Panc1 (cell line): ENCODE measurements at regions not wholly inside any gene's neighbourhood (a gene's known extent, or its start where the extent isn't known, plus 50 kb on each side); places are given as distances from the start of the nearest gene placed in this dataset.

Experiments
- ATAC-seq: fragments of 200-7000 bp; cut with Tn5 transposase; 2 replicates; pipeline ENCODE4 v1.9.1; 2020; ENCODE audit warnings: mild to moderate bottlenecking, moderate library complexity
- BruUV-seq: library from RNA; stranded (reverse); fragments of 400-500 nt; replicated peaks from 2 replicates; lab custom pipeline; 2021; lab: Mats Ljungman, UMichigan
- CTCF ChIA-PET: fragments of 300-600 bp; sonication (Branson Sonifier 250); formaldehyde crosslinking; loops from one replicate; lab custom pipeline; 2022; ENCODE audit warnings: antibody characterized with exemption; lab: Charles Lee
- POLR2A ChIA-PET: fragments of 300-600 bp; sonication (Branson Sonifier 250); formaldehyde crosslinking; loops from one replicate; lab custom pipeline; 2022; ENCODE audit warnings: antibody characterized with exemption; lab: Charles Lee
- DNase-seq: peaks from one replicate; pipeline ENCODE4 v3.0.0-alpha.2; 2010; ENCODE audit warnings: low read depth, low spot score
- H3K27ac ChIP-seq: 2 replicates; pipeline ENCODE4 v1.5.1; 2011; ENCODE audit warnings: mild to moderate bottlenecking, low read length, inconsistent platforms
- H3K27me3 ChIP-seq: fragments of 200-500 bp; sonication (Bioruptor generic); 2 replicates; pipeline ENCODE4 v1.6.0; 2014; ENCODE audit warnings: low read length, inconsistent platforms; ENCODE audit not compliant: control insufficient read depth, insufficient read depth
- H3K36me3 ChIP-seq: fragments of 200-500 bp; sonication (Bioruptor generic); 2 replicates; pipeline ENCODE4 v1.5.1; 2014; ENCODE audit warnings: inconsistent platforms, mild to moderate bottlenecking, low read length, moderate library complexity; ENCODE audit not compliant: control insufficient read depth, insufficient read depth
- H3K4me1 ChIP-seq: 2 replicates; pipeline ENCODE4 v1.5.1; 2011; ENCODE audit warnings: inconsistent platforms, mild to moderate bottlenecking, low read length, moderate library complexity; ENCODE audit not compliant: control insufficient read depth, insufficient read depth
- H3K4me3 ChIP-seq, 2 experiments: 2 replicates each; pipeline ENCODE4 v1.5.1; 2011 to 2012; ENCODE audit warnings: low read depth in 2 of 2, low read length in 2 of 2, mild to moderate bottlenecking in 2 of 2, inconsistent platforms in 1 of 2, moderate library complexity in 1 of 2
- H3K9me3 ChIP-seq: fragments of 200-500 bp; sonication (Bioruptor generic); 2 replicates; pipeline ENCODE4 v1.5.1; 2014; ENCODE audit warnings: low read depth, mild to moderate bottlenecking, inconsistent platforms, low read length, moderate library complexity; ENCODE audit not compliant: control insufficient read depth, insufficient read depth
- CTCF ChIP-seq: fragments of 450-650 bp; IDR thresholded peaks from 2 replicates; pipeline ENCODE4 v1.5.1; 2017; ENCODE audit warnings: mild to moderate bottlenecking
- POLR2AphosphoS5 ChIP-seq: IDR thresholded peaks from 2 replicates; pipeline ENCODE4 v1.6.1; 2012; ENCODE audit warnings: mild to moderate bottlenecking, low read depth, low read length, moderate library complexity
- SIN3A ChIP-seq: IDR thresholded peaks from 2 replicates; pipeline ENCODE4 v1.6.1; 2012; ENCODE audit warnings: low read depth, mild to moderate bottlenecking, low read length, moderate library complexity, borderline replicate concordance; ENCODE audit not compliant: insufficient read depth
- TCF7L2 ChIP-seq: IDR thresholded peaks from 2 replicates; pipeline ENCODE4 v1.6.1; 2011; ENCODE audit warnings: mild to moderate bottlenecking, low read depth, low read length, inconsistent platforms
- in situ Hi-C: cut with HindIII; loops from 2 replicates; pipeline ENCODE4 v1.10.0; 2016; ENCODE audit warnings: low sequenced_read_pairs, low pct_unique_long_range_greater_than_20kb
- intact Hi-C: fragments of 100-400 bp; cut with micrococcal nuclease; formaldehyde crosslinking; loops from one replicate; pipeline ENCODE4 v1.10.0; 2022; ENCODE audit not compliant: unreplicated experiment
- TF ChIP-seq, protein P1 (sequence below), 2 experiments: IDR thresholded peaks; 2 replicates each; pipeline ENCODE4 v1.6.1; 2011 to 2012; ENCODE audit warnings: low read depth in 2 of 2, control low read depth in 1 of 2, low read length in 1 of 2, mild to moderate bottlenecking in 1 of 2, moderate library complexity in 1 of 2; ENCODE audit not compliant: insufficient read depth in 1 of 2

GRCh38 chr1:194367121-194367520 lies 1180.7 kb upstream of the B3GALT2 start:
- H3K4me1 ChIP-seq: peaks cover 4% of the 10 kb centered on the region; the same call in 1 of the 2 replicates
- DNase-seq (no peak), ATAC-seq (peak; percentile 51; the same call in 1 of the 2 replicates)
- H3K27me3 ChIP-seq: no peaks in the 10 kb centered on the region
- CTCF ChIA-PET: no interaction called here
- no peak overlapping the region for H3K4me3 ChIP-seq
- no peaks in the 10 kb centered on the region for H3K9me3 ChIP-seq
- POLR2A ChIA-PET: no interaction called here
- H3K27ac ChIP-seq: no peak overlapping the region
- intact Hi-C loops: no loop called here
- TF ChIP-seq POLR2AphosphoS5 (no peak), TCF7L2 (no peak), CTCF (no peak), SIN3A (no peak)
- TF ChIP-seq, protein P1, sequence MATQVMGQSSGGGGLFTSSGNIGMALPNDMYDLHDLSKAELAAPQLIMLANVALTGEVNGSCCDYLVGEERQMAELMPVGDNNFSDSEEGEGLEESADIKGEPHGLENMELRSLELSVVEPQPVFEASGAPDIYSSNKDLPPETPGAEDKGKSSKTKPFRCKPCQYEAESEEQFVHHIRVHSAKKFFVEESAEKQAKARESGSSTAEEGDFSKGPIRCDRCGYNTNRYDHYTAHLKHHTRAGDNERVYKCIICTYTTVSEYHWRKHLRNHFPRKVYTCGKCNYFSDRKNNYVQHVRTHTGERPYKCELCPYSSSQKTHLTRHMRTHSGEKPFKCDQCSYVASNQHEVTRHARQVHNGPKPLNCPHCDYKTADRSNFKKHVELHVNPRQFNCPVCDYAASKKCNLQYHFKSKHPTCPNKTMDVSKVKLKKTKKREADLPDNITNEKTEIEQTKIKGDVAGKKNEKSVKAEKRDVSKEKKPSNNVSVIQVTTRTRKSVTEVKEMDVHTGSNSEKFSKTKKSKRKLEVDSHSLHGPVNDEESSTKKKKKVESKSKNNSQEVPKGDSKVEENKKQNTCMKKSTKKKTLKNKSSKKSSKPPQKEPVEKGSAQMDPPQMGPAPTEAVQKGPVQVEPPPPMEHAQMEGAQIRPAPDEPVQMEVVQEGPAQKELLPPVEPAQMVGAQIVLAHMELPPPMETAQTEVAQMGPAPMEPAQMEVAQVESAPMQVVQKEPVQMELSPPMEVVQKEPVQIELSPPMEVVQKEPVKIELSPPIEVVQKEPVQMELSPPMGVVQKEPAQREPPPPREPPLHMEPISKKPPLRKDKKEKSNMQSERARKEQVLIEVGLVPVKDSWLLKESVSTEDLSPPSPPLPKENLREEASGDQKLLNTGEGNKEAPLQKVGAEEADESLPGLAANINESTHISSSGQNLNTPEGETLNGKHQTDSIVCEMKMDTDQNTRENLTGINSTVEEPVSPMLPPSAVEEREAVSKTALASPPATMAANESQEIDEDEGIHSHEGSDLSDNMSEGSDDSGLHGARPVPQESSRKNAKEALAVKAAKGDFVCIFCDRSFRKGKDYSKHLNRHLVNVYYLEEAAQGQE (IDR thresholded peaks at IDR 0.05; ENCODE audit: insufficient read depth in 1 of 2, low read depth in 2 of 2, low read length in 1 of 2): no peak
- BruUV-seq: no TSS peak
- in situ Hi-C loops: no loop called here
- H3K36me3 ChIP-seq: no peaks in the 10 kb centered on the region

GRCh38 chr1:194366705-194367104 lies 1180.3 kb upstream of the B3GALT2 start:
- in situ Hi-C loops (no loop called here), intact Hi-C loops (no loop called here)
- CTCF ChIA-PET: no interaction called here
- TF ChIP-seq CTCF (no peak), TCF7L2 (no peak), SIN3A (no peak), POLR2AphosphoS5 (no peak)
- TF ChIP-seq, protein P1 (IDR thresholded peaks at IDR 0.05; ENCODE audit: insufficient read depth in 1 of 2, low read depth in 2 of 2, low read length in 1 of 2): no peak
- POLR2A ChIA-PET: no interaction called here
- Histone ChIP-seq H3K4me1 (peaks cover 4% of the 10 kb centered on the region; the same call in 1 of the 2 replicates), H3K9me3 (no peaks in the 10 kb centered on the region), H3K4me3 (no peak overlapping the region), H3K27ac (no peak overlapping the region), H3K36me3 (no peaks in the 10 kb centered on the region), H3K27me3 (no peaks in the 10 kb centered on the region)
- BruUV-seq: no TSS peak
- DNase-seq (no peak), ATAC-seq (peak; percentile 38; the same call in 1 of the 2 replicates)
